ENCODE measurements at regions not wholly inside any gene's neighbourhood (a gene's known extent, or its start where the extent isn't known, plus 50 kb on each side); places are given as distances from the start of the nearest gene placed in this dataset.

DNA sequence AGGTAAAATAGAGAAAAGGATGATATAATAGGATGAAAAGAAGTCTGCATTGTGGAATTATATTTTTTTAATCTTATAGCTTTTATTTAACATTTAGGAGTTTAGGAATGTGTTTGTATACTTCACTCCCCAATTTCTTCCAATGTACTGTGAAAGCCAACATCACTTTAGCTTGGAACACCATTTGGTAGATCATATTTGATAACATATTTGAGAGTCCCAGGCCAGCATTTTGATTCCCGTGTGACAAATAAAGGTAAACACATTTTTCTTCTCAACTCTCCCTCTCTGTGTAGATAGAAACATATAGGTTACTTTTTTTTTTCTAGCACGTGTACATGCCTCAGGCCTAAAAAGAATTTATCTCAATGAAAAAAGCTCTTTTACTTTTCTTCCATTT is 1551.3 kb downstream of the CDH8 start:
- H3K4me3 ChIP-seq (ENCODE audit: low read depth, low read length) = no peak overlapping the region
- DNase-seq (ENCODE audit: low read depth) = no peak
- TF ChIP-seq, protein P1, sequence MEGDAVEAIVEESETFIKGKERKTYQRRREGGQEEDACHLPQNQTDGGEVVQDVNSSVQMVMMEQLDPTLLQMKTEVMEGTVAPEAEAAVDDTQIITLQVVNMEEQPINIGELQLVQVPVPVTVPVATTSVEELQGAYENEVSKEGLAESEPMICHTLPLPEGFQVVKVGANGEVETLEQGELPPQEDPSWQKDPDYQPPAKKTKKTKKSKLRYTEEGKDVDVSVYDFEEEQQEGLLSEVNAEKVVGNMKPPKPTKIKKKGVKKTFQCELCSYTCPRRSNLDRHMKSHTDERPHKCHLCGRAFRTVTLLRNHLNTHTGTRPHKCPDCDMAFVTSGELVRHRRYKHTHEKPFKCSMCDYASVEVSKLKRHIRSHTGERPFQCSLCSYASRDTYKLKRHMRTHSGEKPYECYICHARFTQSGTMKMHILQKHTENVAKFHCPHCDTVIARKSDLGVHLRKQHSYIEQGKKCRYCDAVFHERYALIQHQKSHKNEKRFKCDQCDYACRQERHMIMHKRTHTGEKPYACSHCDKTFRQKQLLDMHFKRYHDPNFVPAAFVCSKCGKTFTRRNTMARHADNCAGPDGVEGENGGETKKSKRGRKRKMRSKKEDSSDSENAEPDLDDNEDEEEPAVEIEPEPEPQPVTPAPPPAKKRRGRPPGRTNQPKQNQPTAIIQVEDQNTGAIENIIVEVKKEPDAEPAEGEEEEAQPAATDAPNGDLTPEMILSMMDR (IDR thresholded peaks at IDR 0.05; ENCODE audit: insufficient read depth, low read depth, low read length) = no peak

DNA sequence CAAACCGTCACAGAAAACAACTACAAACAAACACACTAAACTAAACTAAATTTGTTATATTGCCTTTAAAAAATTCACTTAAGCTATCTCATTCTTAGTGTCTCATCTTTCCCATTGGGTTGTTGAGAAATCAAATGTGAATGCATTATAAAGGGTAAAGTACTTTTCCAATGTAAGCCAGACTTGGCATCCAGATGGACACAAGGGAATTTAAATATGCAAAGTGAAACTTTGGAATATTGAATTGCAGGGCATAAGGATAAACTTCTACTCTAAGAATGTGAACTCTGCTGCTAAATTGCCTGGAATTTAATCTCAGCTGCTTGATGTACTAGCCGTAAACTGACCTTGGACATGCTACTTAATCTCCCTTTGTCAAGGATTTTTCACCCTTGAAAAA is 1554.6 kb downstream of the CDH8 start:
- DNase-seq (ENCODE audit: low read depth) = no peak
- TF ChIP-seq, protein P1 (IDR thresholded peaks at IDR 0.05; ENCODE audit: insufficient read depth, low read depth, low read length) = no peak
- H3K4me3 ChIP-seq (ENCODE audit: low read depth, low read length) = no peak overlapping the region

DNA sequence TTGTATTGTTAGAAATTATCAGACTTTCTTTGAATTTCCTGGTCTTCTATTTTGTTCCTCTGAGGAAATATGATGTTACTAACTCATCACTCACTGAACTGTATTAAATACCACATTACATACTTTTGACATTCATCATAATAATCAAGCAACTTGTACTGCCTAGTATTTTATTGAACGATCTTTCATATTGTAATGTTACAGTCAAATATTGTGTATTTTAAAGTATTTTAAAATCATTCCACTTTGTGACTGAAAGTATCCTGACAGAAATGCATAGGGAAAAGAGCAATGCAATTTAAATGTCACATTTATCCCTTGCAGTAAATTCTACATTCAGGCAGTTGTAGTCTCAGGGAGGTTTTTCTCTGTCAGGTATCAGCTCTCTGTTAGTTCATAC is 1557.4 kb downstream of the CDH8 start:
- TF ChIP-seq, protein P1 (IDR thresholded peaks at IDR 0.05; ENCODE audit: insufficient read depth, low read depth, low read length) = no peak
- no peak overlapping the region for H3K4me3 ChIP-seq (ENCODE audit: low read depth, low read length)
- DNase-seq (ENCODE audit: low read depth) = no peak

DNA sequence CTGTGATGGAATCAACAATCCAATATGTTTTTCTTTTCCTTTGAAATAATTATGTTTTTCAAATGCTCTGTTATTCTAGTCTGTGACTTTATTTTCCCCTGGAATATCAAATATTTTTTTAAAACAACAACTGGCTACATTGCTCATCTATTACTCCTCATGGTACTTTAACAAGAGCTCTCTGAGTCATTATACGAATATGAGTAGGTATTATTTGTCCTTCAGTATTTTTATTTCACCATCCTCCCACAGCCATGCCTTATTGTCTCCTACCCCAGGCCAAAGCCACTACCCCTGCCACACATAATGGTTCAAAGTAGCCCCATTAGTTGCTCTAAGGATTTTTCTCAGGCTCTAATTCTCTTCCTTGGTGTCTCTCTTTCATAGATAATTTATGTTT is 1572.3 kb downstream of the CDH8 start:
- TF ChIP-seq, protein P1 (IDR thresholded peaks at IDR 0.05; ENCODE audit: insufficient read depth, low read depth, low read length) = no peak
- no peak overlapping the region for H3K4me3 ChIP-seq (ENCODE audit: low read depth, low read length)

DNA sequence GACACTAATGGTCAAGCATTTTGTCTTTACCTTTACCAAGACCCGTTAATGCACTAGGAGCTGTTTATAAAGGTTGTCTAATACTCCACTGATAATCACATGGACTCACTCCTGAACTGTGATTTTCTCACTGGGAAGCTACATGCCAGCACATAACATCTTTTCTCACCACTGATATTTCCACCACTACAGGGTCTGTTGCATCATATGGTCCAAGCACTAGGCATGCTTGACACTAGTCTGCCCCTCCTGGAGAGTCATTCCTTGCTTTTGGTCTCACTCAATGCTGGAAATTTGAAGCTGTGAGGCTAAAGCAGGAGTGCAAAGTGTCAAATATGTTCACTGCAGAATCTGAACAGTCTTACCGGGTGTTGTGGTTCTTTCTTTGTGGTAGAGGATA is 1576.8 kb downstream of the CDH8 start:
- TF ChIP-seq, protein P1 (IDR thresholded peaks at IDR 0.05; ENCODE audit: insufficient read depth, low read depth, low read length) = no peak
- H3K4me3 ChIP-seq (ENCODE audit: low read depth, low read length) = no peak overlapping the region
- DNase-seq (ENCODE audit: low read depth) = no peak

More for the DNA sequence above, 1572.3 kb downstream of the CDH8 start:
- DNase-seq (ENCODE audit: low read depth) = no peak

DNA sequence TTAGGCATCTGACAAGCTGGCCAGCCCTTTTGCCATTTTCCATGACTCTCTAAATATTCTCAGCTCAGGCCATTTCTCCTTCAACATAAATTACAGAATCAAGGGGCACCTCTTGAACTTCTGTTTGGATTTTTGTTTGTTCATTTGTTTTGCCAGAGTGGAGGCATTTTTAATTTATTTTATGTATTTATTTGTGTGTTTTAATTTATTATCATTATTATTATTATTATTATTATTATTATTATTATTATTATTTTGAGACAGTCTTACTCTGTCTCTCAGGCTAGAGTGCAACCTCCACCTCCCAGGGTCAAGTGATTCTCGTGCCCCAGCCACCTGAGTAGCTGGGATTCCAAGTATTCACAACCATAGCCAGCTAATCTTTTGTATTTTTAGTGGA is 1578.0 kb downstream of the CDH8 start:
- H3K4me3 ChIP-seq (ENCODE audit: low read depth, low read length) = no peak overlapping the region
- TF ChIP-seq, protein P1 (IDR thresholded peaks at IDR 0.05; ENCODE audit: insufficient read depth, low read depth, low read length) = no peak
- DNase-seq (ENCODE audit: low read depth) = no peak

DNA sequence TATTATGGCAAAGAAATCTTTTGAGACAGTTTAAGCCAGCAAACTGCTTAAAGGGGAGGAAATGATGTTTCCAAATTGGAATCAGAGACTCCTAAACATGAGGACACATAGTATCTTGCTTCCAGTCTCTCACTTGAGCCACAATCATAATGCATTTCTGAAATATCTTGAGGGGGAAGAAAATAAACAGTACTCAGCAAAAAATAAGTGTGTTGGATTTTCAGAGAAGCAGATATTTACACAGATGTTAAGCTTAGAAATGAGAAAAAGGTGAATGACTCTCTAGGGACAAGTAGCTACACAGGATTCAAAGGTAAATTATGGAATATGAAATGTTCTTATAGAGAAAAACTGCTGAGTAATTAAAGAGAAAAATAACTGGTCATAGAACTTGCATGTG is 1583.6 kb downstream of the CDH8 start:
- no peak for DNase-seq (ENCODE audit: low read depth)
- H3K4me3 ChIP-seq (ENCODE audit: low read depth, low read length) = no peak overlapping the region
- TF ChIP-seq, protein P1 (IDR thresholded peaks at IDR 0.05; ENCODE audit: insufficient read depth, low read depth, low read length) = no peak

Measured in fibroblast of villous mesenchyme (primary cell).